ENCODE measurements at regions not wholly inside any gene's neighbourhood (a gene's known extent, or its start where the extent isn't known, plus 50 kb on each side); places are given as distances from the start of the nearest gene placed in this dataset.

GRCh38 chr13:34777089-34777913 lies 164.8 kb upstream of the NBEA start:
- DNase-seq, result no peak

GRCh38 chr13:34777914-34778303 lies 164.2 kb upstream of the NBEA start:
- no peak for DNase-seq

- no peak for DNase-seq
Measured at GRCh38 chr13:34779171-34779570, 162.9 kb upstream of the NBEA start.

GRCh38 chr13:34793301-34793700 lies 148.8 kb upstream of the NBEA start:
- DNase-seq, result no peak

GRCh38 chr13:34803756-34804155 lies 138.3 kb upstream of the NBEA start:
- DNase-seq, result no peak

- peak; percentile 4 for DNase-seq
Measured at GRCh38 chr13:34805347-34805746, 136.7 kb upstream of the NBEA start.

- DNase-seq, result no peak
Measured at GRCh38 chr13:34808649-34809048, 133.4 kb upstream of the NBEA start.

GRCh38 chr13:34810996-34811395 lies 131.1 kb upstream of the NBEA start:
- peak; percentile 3 for DNase-seq

GRCh38 chr13:34815526-34815925 lies 126.5 kb upstream of the NBEA start:
- no peak for DNase-seq

GRCh38 chr13:34816245-34816884 lies 125.7 kb upstream of the NBEA start:
- DNase-seq, result no peak

GRCh38 chr13:34816908-34817665 lies 125.0 kb upstream of the NBEA start:
- DNase-seq, result no peak

GRCh38 chr13:34822650-34823049 lies 119.4 kb upstream of the NBEA start:
- DNase-seq, result no peak

- no peak for DNase-seq
Measured at GRCh38 chr13:34826432-34826831, 115.6 kb upstream of the NBEA start.

- DNase-seq, result no peak
Measured at GRCh38 chr13:34833562-34834182, 108.4 kb upstream of the NBEA start.

GRCh38 chr13:34842466-34842865 lies 99.6 kb upstream of the NBEA start:
- DNase-seq, result no peak

- no peak for DNase-seq
Measured at GRCh38 chr13:34847766-34848165, 94.3 kb upstream of the NBEA start.

- DNase-seq, result no peak
Measured at GRCh38 chr13:34849406-34849805, 92.7 kb upstream of the NBEA start.

GRCh38 chr13:34853161-34853560 lies 88.9 kb upstream of the NBEA start:
- no peak for DNase-seq

- no peak for DNase-seq
Measured at GRCh38 chr13:34857558-34858325, 84.3 kb upstream of the NBEA start.

GRCh38 chr13:34862311-34862710 lies 79.8 kb upstream of the NBEA start:
- no peak for DNase-seq

- no peak for DNase-seq
Measured at GRCh38 chr13:34862716-34863115, 79.4 kb upstream of the NBEA start.

- peak; percentile 1 for DNase-seq
Measured at GRCh38 chr13:34863360-34864135, 78.5 kb upstream of the NBEA start.
